ENCODE measurements at regions not wholly inside any gene's neighbourhood (a gene's known extent, or its start where the extent isn't known, plus 50 kb on each side); places are given as distances from the start of the nearest gene placed in this dataset.

- TF ChIP-seq CTCF (IDR thresholded peaks at IDR 0.05 in 4 of 5, conservative IDR thresholded peaks at IDR 0.05 in 1 of 5) (no peak), POLR2A (IDR thresholded peaks at IDR 0.05) (no peak)
Observed at GRCh38 chr4:170682558-170683294, 593.0 kb upstream of the AADAT start.

Measured in gastrocnemius medialis (tissue), 4 donors.